ENCODE measurements at regions not wholly inside any gene's neighbourhood (a gene's known extent, or its start where the extent isn't known, plus 50 kb on each side); places are given as distances from the start of the nearest gene placed in this dataset.

DNA sequence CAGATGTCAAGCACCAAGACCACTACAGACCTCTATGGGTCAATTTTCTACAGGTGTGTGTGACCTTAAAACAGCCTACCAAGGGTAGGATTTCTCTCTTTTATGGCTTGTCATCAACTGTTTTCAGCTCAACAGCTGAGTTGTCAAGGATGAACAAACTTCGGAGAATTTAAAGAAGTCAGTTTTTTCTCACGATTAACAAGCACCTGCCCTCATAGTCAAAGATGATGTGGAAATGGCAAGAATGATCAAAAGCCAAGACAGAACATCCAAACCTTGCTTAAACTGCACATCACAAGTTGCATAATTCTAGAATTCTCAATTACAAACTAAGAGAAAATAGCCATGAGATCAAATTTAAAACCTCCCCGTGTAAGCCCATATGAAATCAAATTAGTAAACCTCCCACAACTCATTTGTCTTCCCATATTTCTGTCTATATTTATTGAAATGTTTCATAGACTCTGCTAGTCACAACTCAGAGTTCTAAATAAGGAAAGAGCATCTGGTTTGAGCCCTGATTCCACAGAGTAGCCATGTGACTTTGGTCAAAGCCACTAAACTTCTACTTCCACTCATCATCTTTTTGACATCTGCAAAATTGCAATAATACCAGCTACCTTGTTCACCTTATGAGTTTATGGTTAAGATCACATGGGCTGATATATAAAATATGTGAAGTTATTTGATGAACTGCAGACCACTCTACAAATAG, 521.5 kb upstream of the HTR2A start:
- TF ChIP-seq, protein P1, sequence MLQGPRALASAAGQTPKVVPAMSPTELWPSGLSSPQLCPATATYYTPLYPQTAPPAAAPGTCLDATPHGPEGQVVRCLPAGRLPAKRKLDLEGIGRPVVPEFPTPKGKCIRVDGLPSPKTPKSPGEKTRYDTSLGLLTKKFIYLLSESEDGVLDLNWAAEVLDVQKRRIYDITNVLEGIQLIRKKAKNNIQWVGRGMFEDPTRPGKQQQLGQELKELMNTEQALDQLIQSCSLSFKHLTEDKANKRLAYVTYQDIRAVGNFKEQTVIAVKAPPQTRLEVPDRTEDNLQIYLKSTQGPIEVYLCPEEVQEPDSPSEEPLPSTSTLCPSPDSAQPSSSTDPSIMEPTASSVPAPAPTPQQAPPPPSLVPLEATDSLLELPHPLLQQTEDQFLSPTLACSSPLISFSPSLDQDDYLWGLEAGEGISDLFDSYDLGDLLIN (CRISPR knock-in tag; IDR thresholded peaks at IDR 0.05; ENCODE audit: borderline replicate concordance), result no peak
- TF ChIP-seq POLR2AphosphoS5 (IDR thresholded peaks at IDR 0.05; ENCODE audit: low read depth, low read length) (no peak), REST (IDR thresholded peaks at IDR 0.05; ENCODE audit: borderline replicate concordance in 1 of 2, low read depth in 1 of 2, low read length in 2 of 2) (no peak), NR3C1 (CRISPR knock-in tag; IDR thresholded peaks at IDR 0.05) (no peak), CTCF (CRISPR knock-in tag; IDR thresholded peaks at IDR 0.05) (no peak), TCF7L2 (IDR thresholded peaks at IDR 0.05; ENCODE audit: low read depth, low read length) (no peak), ZNF740 (CRISPR knock-in tag; IDR thresholded peaks at IDR 0.05) (no peak)
- TF ChIP-seq, protein P2, sequence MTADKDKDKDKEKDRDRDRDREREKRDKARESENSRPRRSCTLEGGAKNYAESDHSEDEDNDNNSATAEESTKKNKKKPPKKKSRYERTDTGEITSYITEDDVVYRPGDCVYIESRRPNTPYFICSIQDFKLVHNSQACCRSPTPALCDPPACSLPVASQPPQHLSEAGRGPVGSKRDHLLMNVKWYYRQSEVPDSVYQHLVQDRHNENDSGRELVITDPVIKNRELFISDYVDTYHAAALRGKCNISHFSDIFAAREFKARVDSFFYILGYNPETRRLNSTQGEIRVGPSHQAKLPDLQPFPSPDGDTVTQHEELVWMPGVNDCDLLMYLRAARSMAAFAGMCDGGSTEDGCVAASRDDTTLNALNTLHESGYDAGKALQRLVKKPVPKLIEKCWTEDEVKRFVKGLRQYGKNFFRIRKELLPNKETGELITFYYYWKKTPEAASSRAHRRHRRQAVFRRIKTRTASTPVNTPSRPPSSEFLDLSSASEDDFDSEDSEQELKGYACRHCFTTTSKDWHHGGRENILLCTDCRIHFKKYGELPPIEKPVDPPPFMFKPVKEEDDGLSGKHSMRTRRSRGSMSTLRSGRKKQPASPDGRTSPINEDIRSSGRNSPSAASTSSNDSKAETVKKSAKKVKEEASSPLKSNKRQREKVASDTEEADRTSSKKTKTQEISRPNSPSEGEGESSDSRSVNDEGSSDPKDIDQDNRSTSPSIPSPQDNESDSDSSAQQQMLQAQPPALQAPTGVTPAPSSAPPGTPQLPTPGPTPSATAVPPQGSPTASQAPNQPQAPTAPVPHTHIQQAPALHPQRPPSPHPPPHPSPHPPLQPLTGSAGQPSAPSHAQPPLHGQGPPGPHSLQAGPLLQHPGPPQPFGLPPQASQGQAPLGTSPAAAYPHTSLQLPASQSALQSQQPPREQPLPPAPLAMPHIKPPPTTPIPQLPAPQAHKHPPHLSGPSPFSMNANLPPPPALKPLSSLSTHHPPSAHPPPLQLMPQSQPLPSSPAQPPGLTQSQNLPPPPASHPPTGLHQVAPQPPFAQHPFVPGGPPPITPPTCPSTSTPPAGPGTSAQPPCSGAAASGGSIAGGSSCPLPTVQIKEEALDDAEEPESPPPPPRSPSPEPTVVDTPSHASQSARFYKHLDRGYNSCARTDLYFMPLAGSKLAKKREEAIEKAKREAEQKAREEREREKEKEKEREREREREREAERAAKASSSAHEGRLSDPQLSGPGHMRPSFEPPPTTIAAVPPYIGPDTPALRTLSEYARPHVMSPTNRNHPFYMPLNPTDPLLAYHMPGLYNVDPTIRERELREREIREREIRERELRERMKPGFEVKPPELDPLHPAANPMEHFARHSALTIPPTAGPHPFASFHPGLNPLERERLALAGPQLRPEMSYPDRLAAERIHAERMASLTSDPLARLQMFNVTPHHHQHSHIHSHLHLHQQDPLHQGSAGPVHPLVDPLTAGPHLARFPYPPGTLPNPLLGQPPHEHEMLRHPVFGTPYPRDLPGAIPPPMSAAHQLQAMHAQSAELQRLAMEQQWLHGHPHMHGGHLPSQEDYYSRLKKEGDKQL (CRISPR knock-in tag; IDR thresholded peaks at IDR 0.05; ENCODE audit: low read depth), result no peak

All from HepG2 (cell line).